ENCODE measurements at regions not wholly inside any gene's neighbourhood (a gene's known extent, or its start where the extent isn't known, plus 50 kb on each side); places are given as distances from the start of the nearest gene placed in this dataset.
"Not testable (repeated sequence)": the region's sequence is repeated elsewhere in the genome, so short reads cannot be mapped to it uniquely, and the experiment has no call there.

GRCh38 chr6:27547157-27548075, 74.5 kb upstream of the ZNF184 start:
- no peak overlapping the region for H3K27ac ChIP-seq (ENCODE audit: low read depth in 1 of 2, low read length in 2 of 2)
- H3K9me3 ChIP-seq (ENCODE audit: control insufficient read depth, low read length), result peaks cover 4% of the 10 kb centered on the region
- no peak overlapping the region for H3K4me3 ChIP-seq (ENCODE audit: low read length in 2 of 2)
- intact Hi-C loops (cut with DNase I), result no loop called here
- WGBS, 2 donors, result 19 to 22% methylated on average over 23 of the region's 23 CpGs
- H3K36me3 ChIP-seq (ENCODE audit: control insufficient read depth in 1 of 2, insufficient read depth in 2 of 2, low read length in 1 of 2), result no peaks in the 10 kb centered on the region
- peaks cover 0 to 5% of the 10 kb centered on the region in 2 donors for H3K27me3 ChIP-seq (ENCODE audit: control insufficient read depth in 1 of 2, insufficient read depth in 2 of 2, low read length in 1 of 2)
- H3K4me1 ChIP-seq (ENCODE audit: control insufficient read depth in 1 of 2, insufficient read depth in 2 of 2, low read length in 2 of 2), result no peaks in the 10 kb centered on the region
- no peak for DNase-seq
- ATAC-seq (ENCODE audit: low FRiP score), result no peak

- Histone ChIP-seq H3K27ac (ENCODE audit: low read depth in 1 of 2, low read length in 2 of 2) (no peak overlapping the region), H3K36me3 (ENCODE audit: control insufficient read depth in 1 of 2, insufficient read depth in 2 of 2, low read length in 1 of 2) (no peaks in the 10 kb centered on the region), H3K9me3 (ENCODE audit: control insufficient read depth, low read length) (peaks cover 4% of the 10 kb centered on the region), H3K27me3 (ENCODE audit: control insufficient read depth in 1 of 2, insufficient read depth in 2 of 2, low read length in 1 of 2) (peaks cover 0 to 5% of the 10 kb centered on the region in 2 donors), H3K4me3 (ENCODE audit: low read length in 2 of 2) (no peak overlapping the region), H3K4me1 (ENCODE audit: control insufficient read depth in 1 of 2, insufficient read depth in 2 of 2, low read length in 2 of 2) (no peaks in the 10 kb centered on the region)
- intact Hi-C loops (cut with DNase I), result no loop called here
- ATAC-seq (ENCODE audit: low FRiP score) (no peak), DNase-seq (no peak)
- WGBS, 2 donors, result 86% methylated on average over 7 of the region's 7 CpGs
Observed at GRCh38 chr6:27546522-27546921, 73.6 kb upstream of the ZNF184 start.

GRCh38 chr6:27545271-27546046, 72.6 kb upstream of the ZNF184 start:
- Histone ChIP-seq H3K27me3 (ENCODE audit: control insufficient read depth in 1 of 2, insufficient read depth in 2 of 2, low read length in 1 of 2) (peaks cover 0 to 5% of the 10 kb centered on the region in 2 donors), H3K9me3 (ENCODE audit: control insufficient read depth, low read length) (peaks cover 4% of the 10 kb centered on the region), H3K4me1 (ENCODE audit: control insufficient read depth in 1 of 2, insufficient read depth in 2 of 2, low read length in 2 of 2) (no peaks in the 10 kb centered on the region), H3K4me3 (ENCODE audit: low read length in 2 of 2) (peak overlapping the region in 1 of 2 donors; percentile 33), H3K36me3 (ENCODE audit: control insufficient read depth in 1 of 2, insufficient read depth in 2 of 2, low read length in 1 of 2) (no peaks in the 10 kb centered on the region), H3K27ac (ENCODE audit: low read depth in 1 of 2, low read length in 2 of 2) (no peak overlapping the region)
- DNase-seq, result no peak
- 6 to 7% methylated on average over 32 of the region's 32 CpGs for WGBS, 2 donors
- no peak for ATAC-seq (ENCODE audit: low FRiP score)
- intact Hi-C loops (cut with DNase I), result no loop called here

- Histone ChIP-seq H3K4me1 (ENCODE audit: control insufficient read depth in 1 of 2, insufficient read depth in 2 of 2, low read length in 2 of 2) (no peaks in the 10 kb centered on the region), H3K36me3 (ENCODE audit: control insufficient read depth in 1 of 2, insufficient read depth in 2 of 2, low read length in 1 of 2) (no peaks in the 10 kb centered on the region), H3K4me3 (ENCODE audit: low read length in 2 of 2) (peak overlapping the region in 1 of 2 donors; percentile 33), H3K27ac (ENCODE audit: low read depth in 1 of 2, low read length in 2 of 2) (no peak overlapping the region), H3K27me3 (ENCODE audit: control insufficient read depth in 1 of 2, insufficient read depth in 2 of 2, low read length in 1 of 2) (peaks cover 0 to 5% of the 10 kb centered on the region in 2 donors), H3K9me3 (ENCODE audit: control insufficient read depth, low read length) (peaks cover 4% of the 10 kb centered on the region)
- no peak for DNase-seq
- intact Hi-C loops (cut with DNase I), result no loop called here
- WGBS, 2 donors, result 4 to 5% methylated on average over 20 of the region's 20 CpGs
- ATAC-seq (ENCODE audit: low FRiP score), result no peak
Observed at GRCh38 chr6:27544612-27545260, 71.8 kb upstream of the ZNF184 start.

GRCh38 chr6:27544135-27544534, 71.2 kb upstream of the ZNF184 start:
- peak overlapping the region in 1 of 2 donors; percentile 33 for H3K4me3 ChIP-seq (ENCODE audit: low read length in 2 of 2)
- WGBS, 2 donors, result 18 to 20% methylated on average over 20 of the region's 20 CpGs
- ATAC-seq (ENCODE audit: low FRiP score); H3K9me3 ChIP-seq (ENCODE audit: control insufficient read depth, low read length); H3K4me1 ChIP-seq (ENCODE audit: control insufficient read depth in 1 of 2, insufficient read depth in 2 of 2, low read length in 2 of 2); H3K36me3 ChIP-seq (ENCODE audit: control insufficient read depth in 1 of 2, insufficient read depth in 2 of 2, low read length in 1 of 2); DNase-seq; H3K27ac ChIP-seq (ENCODE audit: low read depth in 1 of 2, low read length in 2 of 2); intact Hi-C loops (cut with DNase I); H3K27me3 ChIP-seq (ENCODE audit: control insufficient read depth in 1 of 2, insufficient read depth in 2 of 2, low read length in 1 of 2): not testable (repeated sequence)

- no peaks in the 10 kb centered on the region for H3K36me3 ChIP-seq (ENCODE audit: control insufficient read depth in 1 of 2, insufficient read depth in 2 of 2, low read length in 1 of 2)
- intact Hi-C loops (cut with DNase I), result no loop called here
- DNase-seq (no peak), ATAC-seq (ENCODE audit: low FRiP score) (no peak)
- peaks cover 0 to 5% of the 10 kb centered on the region in 2 donors for H3K27me3 ChIP-seq (ENCODE audit: control insufficient read depth in 1 of 2, insufficient read depth in 2 of 2, low read length in 1 of 2)
- H3K4me1 ChIP-seq (ENCODE audit: control insufficient read depth in 1 of 2, insufficient read depth in 2 of 2, low read length in 2 of 2), result no peaks in the 10 kb centered on the region
- 73 to 77% methylated on average over 2 of the region's 2 CpGs for WGBS, 2 donors
- H3K27ac ChIP-seq (ENCODE audit: low read depth in 1 of 2, low read length in 2 of 2), result no peak overlapping the region
- peaks cover 4% of the 10 kb centered on the region for H3K9me3 ChIP-seq (ENCODE audit: control insufficient read depth, low read length)
- no peak overlapping the region for H3K4me3 ChIP-seq (ENCODE audit: low read length in 2 of 2)
Observed at GRCh38 chr6:27542485-27542884, 69.6 kb upstream of the ZNF184 start.

- intact Hi-C loops (cut with DNase I), result no loop called here
- peaks cover 0 to 5% of the 10 kb centered on the region in 2 donors for H3K27me3 ChIP-seq (ENCODE audit: control insufficient read depth in 1 of 2, insufficient read depth in 2 of 2, low read length in 1 of 2)
- peaks cover 1% of the 10 kb centered on the region for H3K9me3 ChIP-seq (ENCODE audit: control insufficient read depth, low read length)
- H3K36me3 ChIP-seq (ENCODE audit: control insufficient read depth in 1 of 2, insufficient read depth in 2 of 2, low read length in 1 of 2), result no peaks in the 10 kb centered on the region
- no peaks in the 10 kb centered on the region for H3K4me1 ChIP-seq (ENCODE audit: control insufficient read depth in 1 of 2, insufficient read depth in 2 of 2, low read length in 2 of 2)
- 22 to 25% methylated on average over 5 of the region's 5 CpGs for WGBS, 2 donors
- DNase-seq, result no peak
- H3K27ac ChIP-seq (ENCODE audit: low read depth in 1 of 2, low read length in 2 of 2), result no peak overlapping the region
- no peak for ATAC-seq (ENCODE audit: low FRiP score)
- H3K4me3 ChIP-seq (ENCODE audit: low read length in 2 of 2), result no peak overlapping the region
Observed at GRCh38 chr6:27541933-27542297, 69.0 kb upstream of the ZNF184 start.

GRCh38 chr6:27541212-27541932, 68.5 kb upstream of the ZNF184 start:
- H3K9me3 ChIP-seq (ENCODE audit: control insufficient read depth, low read length), result peaks cover 1% of the 10 kb centered on the region
- no peak for ATAC-seq (ENCODE audit: low FRiP score)
- H3K4me3 ChIP-seq (ENCODE audit: low read length in 2 of 2), result no peak overlapping the region
- intact Hi-C loops (cut with DNase I), result no loop called here
- H3K4me1 ChIP-seq (ENCODE audit: control insufficient read depth in 1 of 2, insufficient read depth in 2 of 2, low read length in 2 of 2), result no peaks in the 10 kb centered on the region
- no peak overlapping the region for H3K27ac ChIP-seq (ENCODE audit: low read depth in 1 of 2, low read length in 2 of 2)
- H3K27me3 ChIP-seq (ENCODE audit: control insufficient read depth in 1 of 2, insufficient read depth in 2 of 2, low read length in 1 of 2), result peaks cover 0 to 5% of the 10 kb centered on the region in 2 donors
- 36 to 39% methylated on average over 15 of the region's 15 CpGs for WGBS, 2 donors
- H3K36me3 ChIP-seq (ENCODE audit: control insufficient read depth in 1 of 2, insufficient read depth in 2 of 2, low read length in 1 of 2), result no peaks in the 10 kb centered on the region
- no peak for DNase-seq
